ENCODE measurements at regions not wholly inside any gene's neighbourhood (a gene's known extent, or its start where the extent isn't known, plus 50 kb on each side); places are given as distances from the start of the nearest gene placed in this dataset.

- TF ChIP-seq CTCF (IDR thresholded peaks at IDR 0.05; ENCODE audit: low read depth, low read length) (no peak), EZH2phosphoT487 (IDR thresholded peaks at IDR 0.05; ENCODE audit: low read depth) (no peak)
Measured at GRCh38 chr5:106420102-106420501, 1250.6 kb downstream of the EFNA5 start.
